Suprapubic skin (tissue), 4 donors: ENCODE measurements at regions not wholly inside any gene's neighbourhood (a gene's known extent, or its start where the extent isn't known, plus 50 kb on each side); places are given as distances from the start of the nearest gene placed in this dataset.

ENCODE experiments used
- CTCF ChIP-seq, 2 donors: fragments of 200-600 bp in 1 of 2; fragments of 450-650 bp in 1 of 2; sonication (generic) in 1 of 2; IDR thresholded peaks; one replicate each; pipeline ENCODE4 v1.5.1; 2016 to 2019; ENCODE audit warnings: antibody characterized with exemption in 2 of 2, mild to moderate bottlenecking in 1 of 2, moderate library complexity in 1 of 2
- EP300 ChIP-seq: sonication (generic); formaldehyde crosslinking; IDR thresholded peaks from one replicate; pipeline ENCODE4 v1.6.1; 2017; ENCODE audit warnings: antibody characterized with exemption
- POLR2A ChIP-seq, 2 donors: fragments of 450-650 bp; IDR thresholded peaks; one replicate each; pipeline ENCODE4 v1.6.1; 2017; ENCODE audit warnings: antibody characterized with exemption in 2 of 2, mild to moderate bottlenecking in 2 of 2, moderate library complexity in 2 of 2
- POLR2AphosphoS5 ChIP-seq, 3 donors: sonication (generic); formaldehyde crosslinking; IDR thresholded peaks; one replicate each; pipeline ENCODE4 v1.6.1; 2017; ENCODE audit warnings: antibody characterized with exemption in 3 of 3

GRCh38 chr3:43994657-43995546, 246.8 kb upstream of the TOPAZ1 start:
- TF ChIP-seq POLR2A (IDR thresholded peaks at IDR 0.05) (no peak), CTCF (IDR thresholded peaks at IDR 0.05) (no peak), POLR2AphosphoS5 (IDR thresholded peaks at IDR 0.05) (no peak), EP300 (no peak)
